ENCODE measurements at regions not wholly inside any gene's neighbourhood (a gene's known extent, or its start where the extent isn't known, plus 50 kb on each side); places are given as distances from the start of the nearest gene placed in this dataset.

DNA sequence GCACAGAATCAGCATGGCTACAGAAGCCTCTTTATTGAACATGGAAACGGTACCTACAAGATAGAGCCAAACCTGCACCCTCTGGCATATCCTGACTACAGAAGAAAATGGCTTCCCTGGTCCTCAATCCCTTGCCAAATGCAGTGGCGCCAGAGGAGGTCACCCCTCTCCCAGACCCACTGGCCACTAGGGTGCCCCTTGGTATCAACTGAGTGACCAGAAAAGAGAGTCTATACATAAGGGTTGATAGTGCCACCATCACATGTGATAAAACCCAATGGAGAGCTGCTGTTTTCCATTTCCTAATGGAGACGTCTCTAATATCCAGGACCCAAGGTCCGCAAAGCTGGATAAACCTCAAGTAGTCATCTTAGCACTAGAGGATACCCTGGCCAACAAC, 52.7 kb upstream of the ALK start:
- H3K27me3 Mint-ChIP-seq = no peaks in the 10 kb centered on the region
- H3K9me3 Mint-ChIP-seq = no peaks in the 10 kb centered on the region
- no peak for DNase-seq
- CTCF ChIA-PET = no interaction called here
- no peaks in the 10 kb centered on the region for H3K4me1 Mint-ChIP-seq
- POLR2A ChIA-PET = no interaction called here
- no peak overlapping the region for H3K4me3 Mint-ChIP-seq
- H3K27ac Mint-ChIP-seq = no peak overlapping the region
- H3K36me3 Mint-ChIP-seq (ENCODE audit: low read depth) = no peaks in the 10 kb centered on the region

DNA sequence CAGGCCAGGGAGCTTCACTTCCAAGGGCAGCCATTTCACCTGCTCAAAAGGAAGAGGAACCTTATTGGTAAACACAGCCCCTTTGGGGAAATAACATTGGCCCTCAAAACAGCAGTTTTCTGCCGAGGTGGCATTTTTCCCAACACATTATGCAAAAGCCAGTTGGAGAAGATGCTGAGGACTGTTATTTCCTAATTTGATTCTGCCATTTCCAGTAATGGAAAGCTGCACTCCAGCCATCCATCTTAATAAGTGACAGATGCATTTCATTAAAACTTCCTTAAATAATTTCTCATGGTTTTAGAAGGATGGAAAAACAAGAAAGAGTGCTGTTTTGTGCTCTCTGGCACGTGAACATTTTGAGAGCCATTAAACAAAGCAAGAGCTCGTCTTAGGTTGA, 55.9 kb upstream of the ALK start:
- Mint-ChIP-seq H3K9me3 (no peaks in the 10 kb centered on the region), H3K27me3 (peaks cover 4% of the 10 kb centered on the region), H3K4me3 (no peak overlapping the region), H3K27ac (no peak overlapping the region), H3K36me3 (ENCODE audit: low read depth) (no peaks in the 10 kb centered on the region), H3K4me1 (no peaks in the 10 kb centered on the region)
- no peak for DNase-seq
- POLR2A ChIA-PET = no interaction called here
- CTCF ChIA-PET = no interaction called here

DNA sequence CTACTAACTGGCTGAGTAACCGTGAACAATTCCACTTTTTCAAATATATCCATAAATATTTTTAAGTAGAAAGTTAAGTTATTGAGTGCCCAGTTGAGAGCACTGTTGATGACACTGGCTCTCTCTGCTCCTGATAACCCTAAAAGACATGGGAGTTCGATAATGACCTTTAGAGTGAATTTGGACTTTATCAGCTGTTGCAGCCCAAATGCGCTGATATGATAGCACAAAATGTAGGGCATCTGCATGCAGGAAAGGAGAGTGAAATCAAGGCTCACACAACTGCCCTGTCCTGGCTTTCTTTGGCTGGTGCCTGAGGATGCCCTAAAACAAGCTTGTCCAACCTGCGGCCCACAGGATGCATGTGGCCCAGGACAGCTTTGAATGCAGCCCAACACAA, 60.0 kb upstream of the ALK start:
- ChIA-PET CTCF (no interaction called here), POLR2A (interaction anchor here (0.6 kb wide), 1 partner anchor 195 kb away, joined by 7 read pairs; no protein-coding TSS in a partner anchor)
- no peak for DNase-seq
- Mint-ChIP-seq H3K27ac (no peak overlapping the region), H3K4me3 (no peak overlapping the region), H3K36me3 (ENCODE audit: low read depth) (no peaks in the 10 kb centered on the region), H3K4me1 (no peaks in the 10 kb centered on the region), H3K9me3 (no peaks in the 10 kb centered on the region), H3K27me3 (peaks cover 4% of the 10 kb centered on the region)

DNA sequence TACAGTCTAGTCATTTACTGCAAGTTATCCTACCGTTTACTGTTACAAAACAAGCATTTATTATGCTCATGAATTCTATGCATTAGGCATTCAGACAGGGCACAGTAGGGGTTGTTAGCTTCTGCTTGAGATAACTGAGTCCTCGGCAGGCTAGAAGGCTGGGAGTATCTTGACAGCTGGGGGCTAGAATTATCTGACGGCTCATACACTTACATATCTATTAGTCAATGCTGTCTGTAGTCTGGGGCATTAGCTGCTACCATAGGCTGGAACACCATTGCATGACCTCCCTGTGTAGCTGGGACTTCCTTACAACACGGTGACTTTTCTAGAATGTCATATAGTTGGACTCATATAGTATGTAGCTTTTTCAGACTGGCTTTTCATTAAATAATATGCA, 61.9 kb upstream of the ALK start:
- H3K27me3 Mint-ChIP-seq = peaks cover 4% of the 10 kb centered on the region
- H3K36me3 Mint-ChIP-seq (ENCODE audit: low read depth) = no peaks in the 10 kb centered on the region
- CTCF ChIA-PET = no interaction called here
- DNase-seq = no peak
- POLR2A ChIA-PET = no interaction called here
- H3K4me1 Mint-ChIP-seq = no peaks in the 10 kb centered on the region
- no peak overlapping the region for H3K4me3 Mint-ChIP-seq
- H3K9me3 Mint-ChIP-seq = no peaks in the 10 kb centered on the region
- no peak overlapping the region for H3K27ac Mint-ChIP-seq

GRCh38 chr2:29987146-29987545, 65.8 kb upstream of the ALK start:
- no peaks in the 10 kb centered on the region for H3K36me3 Mint-ChIP-seq (ENCODE audit: low read depth)
- no peaks in the 10 kb centered on the region for H3K4me1 Mint-ChIP-seq
- POLR2A ChIA-PET = no interaction called here
- no peak overlapping the region for H3K27ac Mint-ChIP-seq
- no peak overlapping the region for H3K4me3 Mint-ChIP-seq
- no peaks in the 10 kb centered on the region for H3K9me3 Mint-ChIP-seq
- no peak for DNase-seq
- peaks cover 4% of the 10 kb centered on the region for H3K27me3 Mint-ChIP-seq
- CTCF ChIA-PET = no interaction called here

DNA sequence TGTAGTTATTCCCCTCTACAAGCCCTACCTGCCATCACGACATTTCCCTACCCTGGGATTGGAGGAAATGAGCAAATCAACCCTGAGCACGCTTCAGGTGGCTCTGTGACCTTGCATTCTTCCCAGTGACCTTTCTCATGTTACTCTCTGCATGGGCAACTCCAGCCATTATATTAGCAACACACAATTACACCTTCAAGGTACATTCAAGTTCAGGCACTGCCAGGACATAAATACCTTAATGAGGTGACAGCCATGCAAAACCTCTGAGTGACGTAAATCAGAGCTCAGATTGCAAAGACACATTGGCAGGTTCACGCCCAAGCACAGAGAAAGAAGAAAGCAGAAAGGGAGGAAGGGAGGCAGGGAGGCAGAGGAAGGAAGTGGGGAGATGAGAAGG, 68.7 kb upstream of the ALK start:
- Mint-ChIP-seq H3K27ac (no peak overlapping the region), H3K27me3 (peaks cover 4% of the 10 kb centered on the region), H3K36me3 (ENCODE audit: low read depth) (no peaks in the 10 kb centered on the region), H3K9me3 (no peaks in the 10 kb centered on the region), H3K4me3 (no peak overlapping the region), H3K4me1 (no peaks in the 10 kb centered on the region)
- POLR2A ChIA-PET = no interaction called here
- CTCF ChIA-PET = no interaction called here
- no peak for DNase-seq

GRCh38 chr2:29991086-29991485, 69.7 kb upstream of the ALK start:
- H3K27me3 Mint-ChIP-seq = peaks cover 7% of the 10 kb centered on the region
- H3K4me3 Mint-ChIP-seq = no peak overlapping the region
- no peaks in the 10 kb centered on the region for H3K9me3 Mint-ChIP-seq
- no peak for DNase-seq
- POLR2A ChIA-PET = no interaction called here
- H3K4me1 Mint-ChIP-seq = no peaks in the 10 kb centered on the region
- no peaks in the 10 kb centered on the region for H3K36me3 Mint-ChIP-seq (ENCODE audit: low read depth)
- CTCF ChIA-PET = no interaction called here
- H3K27ac Mint-ChIP-seq = no peak overlapping the region

DNA sequence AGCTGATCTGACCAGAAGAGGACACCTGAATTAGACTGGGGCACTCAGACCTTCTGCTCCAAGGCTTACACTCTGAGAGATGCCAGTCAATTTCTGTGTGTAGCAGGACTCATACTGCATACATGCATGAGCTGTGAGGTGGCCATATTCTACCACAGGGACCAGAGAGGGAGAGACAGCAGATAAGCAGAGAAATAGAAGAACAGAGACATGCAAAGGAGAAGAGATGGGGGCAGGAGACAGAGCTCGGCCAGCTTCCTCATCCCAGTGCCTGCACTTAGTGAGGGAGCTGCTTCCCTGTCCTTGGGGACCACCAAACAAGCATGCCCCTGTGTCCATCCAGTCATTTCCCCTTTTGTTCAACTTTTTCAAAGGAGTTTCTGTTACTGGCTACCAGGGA, 73.9 kb upstream of the ALK start:
- H3K27me3 Mint-ChIP-seq = peaks cover 9% of the 10 kb centered on the region
- no peaks in the 10 kb centered on the region for H3K36me3 Mint-ChIP-seq (ENCODE audit: low read depth)
- no peaks in the 10 kb centered on the region for H3K4me1 Mint-ChIP-seq
- DNase-seq = no peak
- H3K27ac Mint-ChIP-seq = no peak overlapping the region
- CTCF ChIA-PET = no interaction called here
- H3K4me3 Mint-ChIP-seq = no peak overlapping the region
- peaks cover 2% of the 10 kb centered on the region for H3K9me3 Mint-ChIP-seq
- POLR2A ChIA-PET = no interaction called here

DNA sequence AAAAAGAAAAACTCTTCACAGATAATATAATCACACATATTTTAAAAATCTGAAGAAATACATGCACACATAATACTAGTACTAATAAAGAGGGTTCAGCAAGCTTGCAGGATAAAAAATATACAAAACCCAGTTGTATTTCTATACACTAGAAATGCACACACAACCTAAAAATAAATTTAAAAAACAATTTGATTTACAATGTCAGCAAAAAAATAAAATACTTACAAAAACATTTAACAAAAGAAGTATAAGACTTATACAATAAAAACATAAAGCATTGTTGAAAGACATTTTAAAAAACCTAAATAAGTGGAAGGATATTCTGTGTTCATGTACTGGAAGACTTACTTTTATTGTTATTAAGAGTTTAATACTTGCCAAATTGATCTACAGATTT, 81.7 kb upstream of the ALK start:
- no peaks in the 10 kb centered on the region for H3K36me3 Mint-ChIP-seq (ENCODE audit: low read depth)
- H3K27me3 Mint-ChIP-seq = peaks cover 8% of the 10 kb centered on the region
- no peak overlapping the region for H3K4me3 Mint-ChIP-seq
- CTCF ChIA-PET = no interaction called here
- DNase-seq = no peak
- no peaks in the 10 kb centered on the region for H3K4me1 Mint-ChIP-seq
- POLR2A ChIA-PET = no interaction called here
- peaks cover 2% of the 10 kb centered on the region for H3K9me3 Mint-ChIP-seq
- no peak overlapping the region for H3K27ac Mint-ChIP-seq

DNA sequence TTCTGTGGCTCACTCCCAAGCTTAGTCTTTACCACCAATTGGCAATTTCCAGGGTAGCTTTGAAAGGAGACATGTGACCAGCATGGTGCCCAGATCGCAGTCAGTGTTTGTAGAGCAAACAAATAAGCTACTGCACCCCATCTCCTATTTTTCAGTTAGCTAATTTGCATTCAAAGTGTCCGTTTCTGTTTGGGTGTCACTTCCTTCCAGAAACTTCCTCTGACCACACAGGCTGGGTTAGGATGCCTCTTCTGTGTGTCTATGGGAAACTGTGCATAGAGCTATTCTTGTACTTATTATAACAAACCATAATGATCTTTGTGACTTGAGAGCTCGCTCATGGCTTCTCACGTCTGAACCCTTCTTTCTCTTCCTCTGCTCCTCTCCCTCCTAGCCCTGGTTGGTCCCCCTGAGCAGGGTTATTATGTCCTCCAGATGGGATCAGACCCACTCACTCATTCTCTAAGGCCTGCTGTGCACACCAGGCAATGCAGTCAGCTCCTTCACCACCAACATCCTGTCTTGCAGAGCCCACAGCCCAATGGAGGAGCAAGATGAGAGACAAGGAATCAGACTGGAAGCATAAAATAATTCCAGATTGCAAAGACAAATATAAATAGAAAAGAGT, 101.2 kb upstream of the ALK start:
- ChIA-PET CTCF (interaction anchor here (0.6 to 1.0 kb wide), 2 partner anchors 68 to 1163 kb away, joined by 4 to 5 read pairs; no protein-coding TSS in a partner anchor), POLR2A (no interaction called here)
- no peak for DNase-seq
- H3K27me3 Mint-ChIP-seq = peaks cover 2% of the 10 kb centered on the region
- H3K36me3 Mint-ChIP-seq (ENCODE audit: low read depth) = no peaks in the 10 kb centered on the region
- no peaks in the 10 kb centered on the region for H3K9me3 Mint-ChIP-seq
- H3K27ac Mint-ChIP-seq = no peak overlapping the region
- no peaks in the 10 kb centered on the region for H3K4me1 Mint-ChIP-seq
- H3K4me3 Mint-ChIP-seq = no peak overlapping the region

DNA sequence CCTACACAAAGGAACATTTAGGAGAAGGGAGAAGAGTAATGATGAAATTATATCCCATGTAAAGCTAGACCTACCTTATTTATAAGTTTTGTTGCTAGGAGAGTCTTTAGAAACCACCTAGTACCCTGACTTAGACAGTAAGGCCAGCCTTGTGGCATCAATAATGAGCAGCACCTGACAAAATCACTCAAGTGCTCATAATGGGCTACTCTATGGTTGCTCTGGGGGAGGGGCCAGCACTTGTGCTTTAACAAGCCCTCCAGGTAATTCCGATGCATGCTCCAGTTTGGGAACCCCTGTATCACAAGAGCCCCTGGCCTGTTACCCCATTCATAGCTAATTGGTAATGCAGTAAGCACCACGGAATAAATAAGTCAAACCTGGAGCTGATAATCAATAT, 102.9 kb upstream of the ALK start:
- ChIA-PET POLR2A (no interaction called here), CTCF (no interaction called here)
- H3K27ac Mint-ChIP-seq = no peak overlapping the region
- no peak for DNase-seq
- H3K4me1 Mint-ChIP-seq = no peaks in the 10 kb centered on the region
- H3K27me3 Mint-ChIP-seq = peaks cover 9% of the 10 kb centered on the region
- H3K9me3 Mint-ChIP-seq = no peaks in the 10 kb centered on the region
- H3K36me3 Mint-ChIP-seq (ENCODE audit: low read depth) = no peaks in the 10 kb centered on the region
- H3K4me3 Mint-ChIP-seq = no peak overlapping the region

- no peak for DNase-seq
- H3K27ac Mint-ChIP-seq = no peak overlapping the region
- no peaks in the 10 kb centered on the region for H3K36me3 Mint-ChIP-seq (ENCODE audit: low read depth)
- peaks cover 9% of the 10 kb centered on the region for H3K27me3 Mint-ChIP-seq
- no peak overlapping the region for H3K4me3 Mint-ChIP-seq
- ChIA-PET POLR2A (no interaction called here), CTCF (no interaction called here)
- no peaks in the 10 kb centered on the region for H3K9me3 Mint-ChIP-seq
- no peaks in the 10 kb centered on the region for H3K4me1 Mint-ChIP-seq
Observed at GRCh38 chr2:30026091-30027055, 105.0 kb upstream of the ALK start.

DNA sequence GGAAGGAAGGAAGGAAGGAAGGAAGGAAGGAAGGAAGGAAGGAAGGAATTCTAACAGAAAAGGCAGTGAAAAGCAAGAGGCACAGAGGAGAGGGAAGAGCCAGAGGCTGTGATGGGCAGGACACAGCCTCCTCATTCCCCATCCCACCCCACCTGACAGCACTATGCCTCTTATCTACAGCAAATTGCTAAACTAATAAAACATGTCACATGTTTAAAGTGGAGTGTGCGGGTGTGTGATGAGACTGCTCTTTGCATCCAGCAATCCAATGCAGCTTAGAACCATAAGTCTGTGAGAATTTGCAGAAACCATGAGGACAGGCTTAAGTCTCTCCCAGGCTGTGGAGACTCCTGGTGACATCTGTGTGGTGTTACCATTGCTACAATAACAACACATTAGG, 108.4 kb upstream of the ALK start:
- DNase-seq = no peak
- Mint-ChIP-seq H3K27me3 (peaks cover 9% of the 10 kb centered on the region), H3K27ac (no peak overlapping the region), H3K4me3 (no peak overlapping the region), H3K36me3 (ENCODE audit: low read depth) (no peaks in the 10 kb centered on the region), H3K9me3 (no peaks in the 10 kb centered on the region), H3K4me1 (no peaks in the 10 kb centered on the region)
- POLR2A ChIA-PET = no interaction called here
- CTCF ChIA-PET = no interaction called here

GRCh38 chr2:30030361-30030760, 109.0 kb upstream of the ALK start:
- CTCF ChIA-PET = interaction anchor here (1.2 kb wide), 1 partner anchor 107 kb away, joined by 3 read pairs; no protein-coding TSS in a partner anchor
- POLR2A ChIA-PET = no interaction called here

More at GRCh38 chr2:30030361-30030760, 109.0 kb upstream of the ALK start:
- no peak for DNase-seq
- no peaks in the 10 kb centered on the region for H3K36me3 Mint-ChIP-seq (ENCODE audit: low read depth)
- no peak overlapping the region for H3K27ac Mint-ChIP-seq
- no peak overlapping the region for H3K4me3 Mint-ChIP-seq
- H3K9me3 Mint-ChIP-seq = no peaks in the 10 kb centered on the region
- peaks cover 9% of the 10 kb centered on the region for H3K27me3 Mint-ChIP-seq
- H3K4me1 Mint-ChIP-seq = no peaks in the 10 kb centered on the region

Measured in activated CD4-positive, alpha-beta T cell treated with anti-CD3 and anti-CD28 coated beads, Interleukin-2, amount 10 ng/mL, durations not matched to agents 7 days and 5 days (primary cell).